Stimulated activated CD8-positive, alpha-beta memory T cell treated with anti-CD3 and anti-CD28 coated beads, Interleukin-4, amount 100 ng/mL, for 4 hours (primary cell): ENCODE measurements at regions not wholly inside any gene's neighbourhood (a gene's known extent, or its start where the extent isn't known, plus 50 kb on each side); places are given as distances from the start of the nearest gene placed in this dataset.
"Not testable (repeated sequence)": the region's sequence is repeated elsewhere in the genome, so short reads cannot be mapped to it uniquely, and the experiment has no call there.

ENCODE experiments used
- DNase-seq, 2 donors: peaks; one replicate each; pipeline ENCODE4 v3.0.0-alpha.2; 2020; ENCODE audit warnings: low read depth in 2 of 2, low spot score in 1 of 2

GRCh38 chr4:138406876-138407275 is 164.7 kb upstream of the SLC7A11 start:
- no peak for DNase-seq

GRCh38 chr4:138405934-138406567 is 163.9 kb upstream of the SLC7A11 start:
- DNase-seq = no peak

GRCh38 chr4:138405466-138405891 is 163.3 kb upstream of the SLC7A11 start:
- DNase-seq = no peak

- no peak for DNase-seq
These were observed 162.7 kb upstream of the SLC7A11 start for GRCh38 chr4:138404801-138405200.

GRCh38 chr4:138404251-138404650 is 162.1 kb upstream of the SLC7A11 start:
- DNase-seq = no peak

- DNase-seq = no peak
These were observed 159.2 kb upstream of the SLC7A11 start for GRCh38 chr4:138401334-138401733.

GRCh38 chr4:138400543-138400942 is 158.4 kb upstream of the SLC7A11 start:
- DNase-seq = no peak

GRCh38 chr4:138400066-138400465 is 157.9 kb upstream of the SLC7A11 start:
- no peak for DNase-seq

GRCh38 chr4:138399081-138399480 is 156.9 kb upstream of the SLC7A11 start:
- DNase-seq = no peak

- DNase-seq = no peak
These were observed 156.2 kb upstream of the SLC7A11 start for GRCh38 chr4:138398322-138398721.

- DNase-seq = no peak
These were observed 151.9 kb upstream of the SLC7A11 start for GRCh38 chr4:138393886-138394610.

- DNase-seq = no peak
These were observed 150.7 kb upstream of the SLC7A11 start for GRCh38 chr4:138392751-138393308.

GRCh38 chr4:138389976-138390685 is 148.0 kb upstream of the SLC7A11 start:
- no peak for DNase-seq

GRCh38 chr4:138374947-138375346 is 132.8 kb upstream of the SLC7A11 start:
- no peak for DNase-seq

GRCh38 chr4:138367942-138368341 is 125.8 kb upstream of the SLC7A11 start:
- DNase-seq = no peak

- DNase-seq = not testable (repeated sequence)
These were observed 110.3 kb upstream of the SLC7A11 start for GRCh38 chr4:138352446-138352845.

- DNase-seq = no peak
These were observed 105.9 kb upstream of the SLC7A11 start for GRCh38 chr4:138348055-138348454.

GRCh38 chr4:138347561-138347960 is 105.4 kb upstream of the SLC7A11 start:
- DNase-seq = no peak

- no peak for DNase-seq
These were observed 102.7 kb upstream of the SLC7A11 start for GRCh38 chr4:138344851-138345250.

- no peak for DNase-seq
These were observed 101.9 kb upstream of the SLC7A11 start for GRCh38 chr4:138344054-138344453.

- DNase-seq = no peak
These were observed 99.7 kb upstream of the SLC7A11 start for GRCh38 chr4:138341739-138342415.
